ACC112 (cell line): ENCODE measurements at regions not wholly inside any gene's neighbourhood (a gene's known extent, or its start where the extent isn't known, plus 50 kb on each side); places are given as distances from the start of the nearest gene placed in this dataset.

ENCODE experiments used
- H2AFZ ChIP-seq: fragments of 200-600 bp; sonication (generic); one replicate; pipeline ENCODE4 v1.6.0; 2017; ENCODE audit warnings: antibody characterized with exemption, low read length; ENCODE audit not compliant: unreplicated experiment
- H3K27ac ChIP-seq: fragments of 200-600 bp; sonication (generic); 2 replicates; pipeline ENCODE4 v1.5.1; 2014; ENCODE audit warnings: low read depth, mild to moderate bottlenecking, antibody characterized with exemption, low read length, moderate library complexity
- H3K27me3 ChIP-seq: fragments of 200-600 bp; sonication (generic); 2 replicates; pipeline ENCODE4 v1.6.1; 2014; ENCODE audit warnings: mild to moderate bottlenecking, antibody characterized with exemption, low read length, moderate library complexity, mixed read lengths; ENCODE audit not compliant: insufficient read depth
- H3K36me3 ChIP-seq: fragments of 200-600 bp; sonication (generic); 2 replicates; pipeline ENCODE4 v1.6.1; 2016; ENCODE audit warnings: mild to moderate bottlenecking, antibody characterized with exemption, low read length, moderate library complexity, mixed read lengths; ENCODE audit not compliant: insufficient read depth
- H3K4me1 ChIP-seq: fragments of 200-600 bp; sonication (generic); one replicate; pipeline ENCODE4 v1.6.1; 2016; ENCODE audit warnings: low read length, mixed read lengths; ENCODE audit not compliant: insufficient read depth, unreplicated experiment, control insufficient read depth
- H3K4me3 ChIP-seq: fragments of 200-600 bp; sonication (generic); 2 replicates; pipeline ENCODE4 v1.5.1; 2014; ENCODE audit warnings: mild to moderate bottlenecking, low read depth, low read length
- H3K79me2 ChIP-seq: fragments of 200-600 bp; sonication (generic); one replicate; pipeline ENCODE4 v1.6.0; 2016; ENCODE audit warnings: low read length; ENCODE audit not compliant: control insufficient read depth, unreplicated experiment, insufficient read depth

DNA sequence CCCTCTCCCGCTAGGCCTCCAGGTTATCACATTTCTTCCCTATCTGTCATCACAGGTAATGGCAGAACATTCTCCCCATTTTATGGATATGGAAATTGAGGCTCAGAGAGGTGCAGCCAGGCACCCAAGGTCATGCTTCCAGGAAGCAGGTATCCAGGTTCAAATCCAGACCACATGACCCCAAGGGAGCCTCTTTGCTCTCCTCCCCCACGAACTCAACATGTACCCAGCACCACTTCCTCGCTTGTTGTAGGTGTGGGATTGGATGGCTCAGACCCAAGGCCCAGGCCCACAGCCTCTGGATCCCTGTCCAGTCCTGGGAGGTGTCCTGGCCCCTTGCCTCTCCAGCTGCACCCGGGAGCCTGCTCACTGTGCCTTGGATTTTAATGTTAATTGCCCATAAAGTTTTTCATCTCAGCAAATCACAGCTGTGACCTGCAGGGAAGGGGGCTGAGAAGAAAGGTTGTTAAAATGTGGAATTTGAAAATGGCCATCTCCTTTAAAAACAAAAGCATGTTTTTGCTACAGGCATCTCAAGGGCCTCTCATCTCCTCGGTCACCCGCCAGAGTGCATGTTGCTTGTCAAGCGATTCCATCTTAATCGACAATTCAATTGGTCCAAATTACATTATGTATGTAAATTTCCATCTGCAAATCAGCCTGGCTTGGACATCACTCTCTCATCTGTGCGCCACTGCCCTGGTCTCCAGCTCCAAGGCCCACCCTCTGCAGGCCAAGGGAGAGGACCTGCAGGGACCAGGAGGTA lies 205.4 kb upstream of the ZMIZ1 start:
- no peaks in the 10 kb centered on the region for H3K4me1 ChIP-seq
- no peak overlapping the region for H3K4me3 ChIP-seq
- H2AFZ ChIP-seq = no peak overlapping the region
- no peaks in the 10 kb centered on the region for H3K36me3 ChIP-seq
- peaks cover 26% of the 10 kb centered on the region for H3K27me3 ChIP-seq
- no peaks in the 10 kb centered on the region for H3K79me2 ChIP-seq
- H3K27ac ChIP-seq = no peak overlapping the region

DNA sequence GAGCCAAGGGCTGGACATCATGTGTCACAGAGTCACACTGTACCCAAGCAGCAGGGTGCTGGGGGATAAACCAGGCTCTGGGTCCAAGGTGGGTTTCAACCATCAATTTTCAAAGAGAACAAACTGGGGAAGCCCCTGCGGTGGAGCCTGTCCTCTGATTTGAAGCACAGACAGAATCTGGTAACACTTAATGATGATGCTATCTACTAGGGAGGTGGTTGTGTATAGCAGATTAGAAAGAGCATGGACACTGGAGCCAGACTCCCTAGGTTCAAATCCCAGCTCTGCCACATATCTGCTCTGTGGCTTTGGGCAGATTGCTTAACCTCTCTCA lies 204.9 kb upstream of the ZMIZ1 start:
- H3K27ac ChIP-seq = no peak overlapping the region
- H3K36me3 ChIP-seq = no peaks in the 10 kb centered on the region
- no peak overlapping the region for H2AFZ ChIP-seq
- H3K27me3 ChIP-seq = peaks cover 20% of the 10 kb centered on the region
- H3K4me3 ChIP-seq = no peak overlapping the region
- H3K79me2 ChIP-seq = no peaks in the 10 kb centered on the region
- no peaks in the 10 kb centered on the region for H3K4me1 ChIP-seq

DNA sequence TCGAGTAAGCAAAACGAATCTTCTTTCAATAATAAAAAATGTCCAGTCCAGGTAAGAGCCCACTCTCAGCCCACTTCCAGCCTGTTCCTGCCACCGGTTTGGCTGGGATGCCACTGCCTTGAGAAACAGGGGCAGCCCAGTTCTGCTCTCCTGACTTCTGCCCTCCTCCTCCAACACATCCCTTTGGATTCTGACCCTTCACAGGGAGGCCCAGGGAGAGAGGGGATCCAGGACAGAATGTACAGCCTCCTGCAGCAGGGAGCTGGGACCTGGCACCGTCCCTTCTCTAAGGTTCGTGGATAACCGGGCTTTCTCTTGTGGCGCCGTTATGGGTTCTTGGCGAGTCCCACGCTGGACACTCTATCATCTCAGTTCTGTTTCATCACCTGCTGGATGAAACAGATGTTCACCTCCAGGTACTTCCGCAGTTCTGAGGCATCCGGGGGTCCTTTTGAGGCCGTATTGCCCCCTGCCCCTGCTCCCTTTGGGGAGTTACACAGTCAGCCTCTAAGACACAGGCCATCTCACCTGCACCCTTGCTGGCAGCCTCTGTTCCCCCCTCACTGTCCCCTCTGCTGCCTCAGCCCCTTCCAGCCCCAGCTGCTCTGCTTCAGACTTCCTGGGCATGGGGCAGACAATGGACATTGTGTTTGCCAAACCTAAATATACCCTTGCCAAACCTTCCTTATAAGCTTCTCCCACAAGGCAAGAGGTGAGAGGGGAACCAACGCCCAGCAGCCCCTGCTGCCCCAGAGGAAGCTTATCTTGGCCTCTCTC lies 203.8 kb upstream of the ZMIZ1 start:
- no peak overlapping the region for H2AFZ ChIP-seq
- H3K4me1 ChIP-seq = no peaks in the 10 kb centered on the region
- H3K36me3 ChIP-seq = no peaks in the 10 kb centered on the region
- no peak overlapping the region for H3K27ac ChIP-seq
- no peaks in the 10 kb centered on the region for H3K79me2 ChIP-seq
- H3K27me3 ChIP-seq = peaks cover 11% of the 10 kb centered on the region
- H3K4me3 ChIP-seq = no peak overlapping the region

DNA sequence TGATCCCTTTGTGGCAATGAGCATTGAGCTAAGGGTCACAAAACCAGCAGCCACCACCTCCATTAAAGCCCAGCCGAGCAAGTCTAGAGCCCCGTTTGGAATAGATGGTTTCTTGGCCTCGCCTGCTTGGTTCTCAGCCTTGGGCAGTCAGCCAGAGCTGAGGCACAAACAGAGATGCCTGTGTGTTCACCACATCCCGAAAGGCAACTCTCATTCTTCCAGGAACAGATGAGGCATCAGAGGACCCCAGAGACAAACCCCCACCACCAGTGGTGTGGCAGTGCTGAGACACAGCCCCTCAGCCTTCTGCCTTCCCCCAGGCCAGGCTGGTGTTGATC lies 203.3 kb upstream of the ZMIZ1 start:
- H3K36me3 ChIP-seq = no peaks in the 10 kb centered on the region

DNA sequence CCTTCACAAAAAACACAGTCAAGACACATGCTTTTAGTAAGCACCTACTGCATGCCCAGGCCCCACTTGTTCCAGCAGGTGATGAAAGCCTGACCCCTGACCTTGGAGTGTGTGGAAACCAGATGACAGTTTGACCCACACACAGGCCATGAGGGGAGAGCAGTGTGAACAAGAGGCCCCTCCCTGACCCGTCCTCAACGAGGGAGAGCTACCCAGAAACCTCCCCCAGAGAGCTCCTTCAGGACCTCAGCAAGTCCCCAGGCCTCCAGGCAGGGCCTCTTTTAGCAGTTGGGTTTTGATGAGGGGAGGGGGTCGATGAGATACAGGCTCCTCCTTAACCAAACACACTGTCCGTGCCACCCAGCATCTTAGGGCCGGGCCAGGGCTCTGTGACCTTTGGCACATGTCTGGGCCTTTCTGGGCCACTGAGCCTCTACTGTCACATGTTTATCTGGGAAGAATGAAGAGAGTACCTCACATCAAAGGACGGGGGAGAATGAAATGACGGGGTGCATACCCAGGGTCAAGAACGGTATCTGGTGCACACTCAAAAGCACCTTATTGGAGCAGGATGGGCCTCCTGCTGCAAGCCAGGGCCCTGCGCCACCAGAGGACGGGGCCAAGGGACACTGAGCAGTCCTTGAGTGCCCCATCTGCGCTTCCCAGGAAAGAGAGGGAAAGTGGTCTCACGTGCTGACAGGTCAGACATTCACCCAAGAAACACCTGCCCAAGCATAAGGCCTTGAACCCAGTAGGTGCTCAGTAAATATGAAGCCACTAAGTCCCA lies 202.6 kb upstream of the ZMIZ1 start:
- no peak overlapping the region for H2AFZ ChIP-seq

More for the DNA sequence above, 203.3 kb upstream of the ZMIZ1 start:
- Histone ChIP-seq H3K27ac (no peak overlapping the region), H3K4me1 (no peaks in the 10 kb centered on the region), H3K4me3 (no peak overlapping the region), H2AFZ (no peak overlapping the region), H3K27me3 (peaks cover 6% of the 10 kb centered on the region), H3K79me2 (no peaks in the 10 kb centered on the region)

DNA sequence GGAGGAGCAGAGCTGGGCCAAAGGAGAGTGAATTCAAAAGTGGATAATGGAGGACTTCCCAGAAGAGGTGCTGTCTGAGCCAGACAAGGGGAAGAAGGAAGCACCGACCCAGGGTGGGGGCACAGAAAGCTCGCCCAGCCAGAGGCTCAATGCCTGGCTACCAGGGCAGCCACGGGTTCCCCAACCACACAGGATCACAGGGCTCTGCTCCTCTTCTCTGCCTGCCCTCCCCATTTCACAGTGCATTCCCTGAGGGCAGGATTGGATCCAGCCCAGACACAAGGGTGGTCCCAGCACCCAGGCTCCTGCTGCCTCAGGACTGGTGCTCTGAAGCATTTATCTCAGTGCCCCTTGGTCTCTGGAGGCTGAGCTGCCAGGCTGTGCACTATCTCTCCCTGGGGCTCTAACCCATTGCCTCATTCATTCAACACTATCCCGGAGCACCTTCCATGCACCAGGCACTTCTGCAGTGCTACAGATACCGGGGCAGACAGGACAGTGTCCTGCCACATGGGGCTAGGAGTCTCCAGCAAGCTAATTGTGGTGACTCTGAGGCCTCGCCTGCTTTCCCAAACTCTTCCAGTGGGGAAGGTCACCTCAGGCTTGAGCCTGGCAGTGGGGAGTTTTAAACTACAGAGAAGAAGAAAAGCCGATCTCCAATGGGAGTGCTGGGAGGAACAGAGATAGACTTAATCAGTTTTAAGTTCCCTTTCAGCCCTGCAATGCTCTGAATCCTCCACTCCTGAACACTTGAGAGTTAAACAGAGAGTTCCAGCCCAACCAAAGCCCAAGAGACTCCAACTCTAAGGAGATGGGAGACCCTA lies 201.8 kb upstream of the ZMIZ1 start:
- no peaks in the 10 kb centered on the region for H3K4me1 ChIP-seq
- no peak overlapping the region for H3K27ac ChIP-seq
- no peaks in the 10 kb centered on the region for H3K36me3 ChIP-seq
- H3K27me3 ChIP-seq = peaks cover 9% of the 10 kb centered on the region; the same call in 1 of the 2 replicates
- H3K4me3 ChIP-seq = no peak overlapping the region
- H2AFZ ChIP-seq = no peak overlapping the region
- H3K79me2 ChIP-seq = no peaks in the 10 kb centered on the region

More for the DNA sequence above, 202.6 kb upstream of the ZMIZ1 start:
- no peaks in the 10 kb centered on the region for H3K36me3 ChIP-seq
- no peak overlapping the region for H3K4me3 ChIP-seq
- no peaks in the 10 kb centered on the region for H3K79me2 ChIP-seq
- H3K4me1 ChIP-seq = no peaks in the 10 kb centered on the region
- H3K27ac ChIP-seq = no peak overlapping the region
- H3K27me3 ChIP-seq = peaks cover 3% of the 10 kb centered on the region; the same call in 1 of the 2 replicates

DNA sequence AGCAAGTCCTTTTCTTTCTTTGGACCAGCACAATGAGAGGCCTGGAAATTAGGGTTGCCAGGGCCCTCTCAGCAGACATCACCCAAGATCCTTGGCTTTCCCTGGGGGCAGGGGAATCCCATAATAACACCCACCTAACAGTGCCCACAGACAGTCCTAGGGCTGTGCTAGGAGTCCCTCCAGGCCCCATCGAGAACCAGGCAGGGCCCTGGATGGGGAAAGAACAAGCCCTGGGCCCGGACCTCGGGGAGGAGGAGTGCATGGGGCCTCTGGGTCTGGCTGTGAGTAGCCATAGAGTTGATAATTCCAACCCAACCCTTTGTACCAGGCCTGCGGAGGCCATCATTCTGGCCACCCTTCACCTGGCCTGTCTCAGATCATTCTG lies 201.2 kb upstream of the ZMIZ1 start:
- peaks cover 10% of the 10 kb centered on the region; the same call in 1 of the 2 replicates for H3K27me3 ChIP-seq
- no peak overlapping the region for H3K4me3 ChIP-seq
- H3K36me3 ChIP-seq = no peaks in the 10 kb centered on the region
- no peaks in the 10 kb centered on the region for H3K79me2 ChIP-seq
- no peaks in the 10 kb centered on the region for H3K4me1 ChIP-seq
- no peak overlapping the region for H2AFZ ChIP-seq
- H3K27ac ChIP-seq = no peak overlapping the region

DNA sequence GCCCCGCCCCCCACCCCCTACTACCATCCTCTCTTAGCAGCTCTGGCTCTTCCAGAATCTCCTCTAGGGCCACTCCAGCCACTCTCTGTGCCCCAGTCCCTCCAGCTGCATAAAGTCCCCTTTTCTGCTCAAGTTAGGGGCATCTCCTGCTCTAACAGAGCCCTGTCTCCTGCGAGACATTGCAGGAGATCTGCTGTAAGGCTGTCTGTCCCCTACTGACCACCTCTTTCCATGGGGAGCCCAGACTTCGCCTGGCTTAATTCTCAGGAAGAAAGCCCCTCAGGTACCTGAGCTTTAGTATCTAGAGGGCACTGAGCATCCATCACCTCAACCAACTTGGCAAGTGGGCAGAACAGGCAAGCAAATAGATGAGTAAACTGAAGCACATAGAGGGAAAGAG lies 200.7 kb upstream of the ZMIZ1 start:
- peaks cover 10% of the 10 kb centered on the region; the same call in 1 of the 2 replicates for H3K27me3 ChIP-seq

DNA sequence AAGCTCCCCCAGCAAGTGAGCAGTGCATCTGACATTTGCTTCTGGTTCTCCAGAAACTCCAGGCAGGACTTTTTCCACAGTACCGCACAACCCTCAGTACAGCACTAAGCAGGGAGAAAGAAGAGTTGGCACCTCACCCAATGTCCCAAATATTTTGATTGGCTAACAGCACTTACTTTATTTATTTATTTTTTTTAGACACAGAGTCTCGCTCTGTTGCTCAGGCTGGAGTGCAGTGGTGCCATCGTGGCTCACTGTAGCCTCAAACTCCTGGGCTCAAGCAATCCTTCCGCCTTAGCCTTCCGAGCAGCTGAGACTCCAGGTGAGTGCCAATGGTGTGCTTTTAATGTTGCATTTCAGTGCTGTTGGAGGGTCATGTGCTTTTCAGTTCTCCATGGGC lies 200.3 kb upstream of the ZMIZ1 start:
- H3K27me3 ChIP-seq = peaks cover 14% of the 10 kb centered on the region
- H3K27ac ChIP-seq = no peak overlapping the region
- H2AFZ ChIP-seq = no peak overlapping the region
- no peak overlapping the region for H3K4me3 ChIP-seq
- no peaks in the 10 kb centered on the region for H3K4me1 ChIP-seq
- H3K79me2 ChIP-seq = no peaks in the 10 kb centered on the region
- H3K36me3 ChIP-seq = no peaks in the 10 kb centered on the region

More for the DNA sequence above, 200.7 kb upstream of the ZMIZ1 start:
- Histone ChIP-seq H3K27ac (no peak overlapping the region), H2AFZ (no peak overlapping the region), H3K4me1 (no peaks in the 10 kb centered on the region), H3K4me3 (no peak overlapping the region), H3K36me3 (no peaks in the 10 kb centered on the region), H3K79me2 (no peaks in the 10 kb centered on the region)

DNA sequence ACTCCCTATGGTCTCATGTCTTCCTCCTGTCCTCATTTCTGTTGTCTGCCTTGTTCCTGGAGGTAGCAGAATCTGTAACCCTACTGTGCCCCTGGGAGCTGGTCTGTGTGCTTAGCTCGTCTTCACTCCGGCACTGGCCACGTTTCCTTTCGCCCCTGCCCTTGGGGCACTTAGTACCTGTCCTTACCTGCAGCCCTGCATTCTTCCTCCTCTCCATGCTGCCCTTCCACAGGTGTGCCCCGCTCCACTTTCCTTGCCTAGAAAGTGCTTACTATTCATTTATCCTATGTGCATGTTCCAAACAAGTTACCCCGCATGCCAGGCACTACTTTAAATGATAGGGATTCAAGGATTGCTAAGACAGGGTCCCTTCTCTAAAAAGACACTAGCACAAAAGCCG lies 199.9 kb upstream of the ZMIZ1 start:
- no peak overlapping the region for H3K4me3 ChIP-seq
- H3K36me3 ChIP-seq = no peaks in the 10 kb centered on the region
- H2AFZ ChIP-seq = no peak overlapping the region
- H3K27ac ChIP-seq = no peak overlapping the region
- peaks cover 18% of the 10 kb centered on the region for H3K27me3 ChIP-seq
- H3K79me2 ChIP-seq = no peaks in the 10 kb centered on the region
- no peaks in the 10 kb centered on the region for H3K4me1 ChIP-seq
